ENCODE measurements at regions not wholly inside any gene's neighbourhood (a gene's known extent, or its start where the extent isn't known, plus 50 kb on each side); places are given as distances from the start of the nearest gene placed in this dataset.

- TF ChIP-seq ZNF565 (CRISPR knock-in tag; conservative IDR thresholded peaks at IDR 0.05; ENCODE audit: low read depth) = no peak
- no peak for TF ChIP-seq PATZ1 (CRISPR knock-in tag; IDR thresholded peaks at IDR 0.05; ENCODE audit: borderline replicate concordance)
- no peak for TF ChIP-seq ZFP30 (CRISPR knock-in tag; IDR thresholded peaks at IDR 0.05)
- TF ChIP-seq ZFP3 (CRISPR knock-in tag; IDR thresholded peaks at IDR 0.05) = no peak
These were observed 72.0 kb upstream of the ABCB5 start for GRCh38 chr7:20543500-20543899.

All from SK-N-SH treated with all-trans-retinoic acid at 6 μM for 48 hours (cell line).